GM12865 (cell line): ENCODE measurements at regions not wholly inside any gene's neighbourhood (a gene's known extent, or its start where the extent isn't known, plus 50 kb on each side); places are given as distances from the start of the nearest gene placed in this dataset.
"Not testable (repeated sequence)": the region's sequence is repeated elsewhere in the genome, so short reads cannot be mapped to it uniquely, and the experiment has no call there.

Experiments used
- DNase-seq: peaks from one replicate; pipeline ENCODE4 v3.0.0; 2010; ENCODE audit warnings: low read depth
- H3K4me3 ChIP-seq: 2 replicates; pipeline ENCODE4 v1.5.1; 2011; ENCODE audit warnings: mild to moderate bottlenecking, low read depth, low read length, control low read depth
- TF ChIP-seq, protein P1 (sequence below): IDR thresholded peaks from 2 replicates; pipeline ENCODE4 v1.5.1; 2011; ENCODE audit warnings: low read length, control low read depth, low read depth, inconsistent platforms; ENCODE audit not compliant: insufficient read depth; ENCODE audit errors: missing control alignments

DNA sequence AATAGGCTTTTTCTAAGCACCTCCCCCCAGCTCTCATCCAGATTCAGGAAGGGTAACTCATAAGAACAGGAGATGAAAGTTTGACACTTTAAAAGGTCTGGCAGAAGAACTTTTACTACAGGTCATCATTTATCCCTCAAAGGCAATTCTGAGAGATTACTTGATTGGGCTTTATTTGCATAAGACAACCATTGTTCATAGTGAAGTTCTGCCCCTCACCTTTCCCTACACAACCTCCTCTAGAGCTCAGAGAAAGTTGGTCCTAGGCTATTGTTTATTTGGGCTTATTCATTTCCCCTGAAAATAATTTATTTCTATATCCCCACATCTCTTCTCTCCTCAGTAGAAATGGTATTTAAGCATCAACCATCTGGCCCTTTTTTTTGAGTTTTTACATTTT lies 568.4 kb downstream of the ZNF608 start:
- DNase-seq = no peak
- TF ChIP-seq, protein P1, sequence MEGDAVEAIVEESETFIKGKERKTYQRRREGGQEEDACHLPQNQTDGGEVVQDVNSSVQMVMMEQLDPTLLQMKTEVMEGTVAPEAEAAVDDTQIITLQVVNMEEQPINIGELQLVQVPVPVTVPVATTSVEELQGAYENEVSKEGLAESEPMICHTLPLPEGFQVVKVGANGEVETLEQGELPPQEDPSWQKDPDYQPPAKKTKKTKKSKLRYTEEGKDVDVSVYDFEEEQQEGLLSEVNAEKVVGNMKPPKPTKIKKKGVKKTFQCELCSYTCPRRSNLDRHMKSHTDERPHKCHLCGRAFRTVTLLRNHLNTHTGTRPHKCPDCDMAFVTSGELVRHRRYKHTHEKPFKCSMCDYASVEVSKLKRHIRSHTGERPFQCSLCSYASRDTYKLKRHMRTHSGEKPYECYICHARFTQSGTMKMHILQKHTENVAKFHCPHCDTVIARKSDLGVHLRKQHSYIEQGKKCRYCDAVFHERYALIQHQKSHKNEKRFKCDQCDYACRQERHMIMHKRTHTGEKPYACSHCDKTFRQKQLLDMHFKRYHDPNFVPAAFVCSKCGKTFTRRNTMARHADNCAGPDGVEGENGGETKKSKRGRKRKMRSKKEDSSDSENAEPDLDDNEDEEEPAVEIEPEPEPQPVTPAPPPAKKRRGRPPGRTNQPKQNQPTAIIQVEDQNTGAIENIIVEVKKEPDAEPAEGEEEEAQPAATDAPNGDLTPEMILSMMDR = no peak
- no peak overlapping the region for H3K4me3 ChIP-seq

DNA sequence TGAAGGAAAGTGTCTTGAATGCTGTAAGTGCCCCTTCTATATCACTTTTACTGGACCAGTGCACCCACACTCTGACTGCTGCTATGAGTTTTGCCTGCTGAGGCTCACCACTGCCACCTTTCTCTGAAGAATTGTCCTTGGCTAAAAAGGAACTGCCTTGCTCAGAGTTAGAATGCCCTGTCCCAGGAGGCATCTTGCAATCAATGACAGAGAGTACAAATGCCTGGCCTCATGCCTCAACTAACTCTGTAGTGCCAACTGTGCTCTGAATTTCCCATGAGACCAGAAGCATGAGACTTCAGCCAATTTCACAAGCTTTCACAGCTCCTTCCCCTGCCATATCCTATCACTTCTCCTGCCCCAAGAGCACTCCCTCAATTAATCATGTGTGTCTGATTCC lies 569.7 kb downstream of the ZNF608 start:
- TF ChIP-seq, protein P1 = no peak
- DNase-seq = no peak
- no peak overlapping the region for H3K4me3 ChIP-seq

DNA sequence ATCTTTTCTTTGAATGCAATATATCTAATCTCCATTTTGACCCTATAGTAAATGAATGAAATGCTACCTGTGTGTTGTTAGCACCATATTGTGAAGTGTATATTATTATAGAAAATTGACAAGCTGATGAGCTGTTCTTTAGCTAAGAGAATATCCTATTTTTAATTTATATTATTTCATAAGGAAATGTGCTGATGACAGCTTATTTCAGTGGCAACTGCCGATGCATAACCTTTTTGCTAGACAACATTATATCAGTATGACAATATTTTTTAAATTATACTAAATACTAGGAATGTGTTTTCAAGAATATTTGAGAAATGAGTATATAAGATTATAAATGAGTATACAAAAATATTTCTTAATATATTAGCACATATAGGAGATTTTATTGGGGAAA lies 573.1 kb downstream of the ZNF608 start:
- no peak for DNase-seq
- TF ChIP-seq, protein P1 = no peak
- no peak overlapping the region for H3K4me3 ChIP-seq

DNA sequence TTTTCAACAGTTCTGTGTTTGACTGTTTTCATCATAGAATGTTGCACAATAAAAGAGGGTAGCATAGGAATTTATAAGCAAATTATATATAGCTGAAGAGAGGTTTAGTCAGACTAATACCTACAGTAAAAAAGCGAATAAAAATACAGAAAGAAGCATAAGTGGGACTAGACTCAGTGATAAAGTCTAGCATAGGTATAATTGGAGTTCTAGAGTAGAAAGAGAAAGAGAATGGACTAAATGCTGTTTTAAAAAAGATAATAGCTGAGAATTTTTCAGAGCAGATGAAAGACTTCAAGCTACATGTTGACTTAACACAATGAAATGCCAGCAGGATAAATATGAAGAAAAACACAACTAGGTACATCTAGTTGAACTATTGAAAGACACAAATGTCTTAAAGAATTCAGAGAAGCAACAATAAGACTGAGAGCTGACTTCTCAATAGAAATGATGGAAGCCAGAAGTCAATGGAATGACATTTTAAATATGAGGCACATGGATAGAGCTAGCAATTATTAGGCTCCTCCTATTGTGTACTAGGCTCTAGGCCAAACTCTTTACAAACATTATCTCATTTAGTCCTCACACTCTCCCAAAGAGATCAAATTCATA lies 573.9 kb downstream of the ZNF608 start:
- TF ChIP-seq, protein P1 = no peak
- no peak overlapping the region for H3K4me3 ChIP-seq
- no peak for DNase-seq

DNA sequence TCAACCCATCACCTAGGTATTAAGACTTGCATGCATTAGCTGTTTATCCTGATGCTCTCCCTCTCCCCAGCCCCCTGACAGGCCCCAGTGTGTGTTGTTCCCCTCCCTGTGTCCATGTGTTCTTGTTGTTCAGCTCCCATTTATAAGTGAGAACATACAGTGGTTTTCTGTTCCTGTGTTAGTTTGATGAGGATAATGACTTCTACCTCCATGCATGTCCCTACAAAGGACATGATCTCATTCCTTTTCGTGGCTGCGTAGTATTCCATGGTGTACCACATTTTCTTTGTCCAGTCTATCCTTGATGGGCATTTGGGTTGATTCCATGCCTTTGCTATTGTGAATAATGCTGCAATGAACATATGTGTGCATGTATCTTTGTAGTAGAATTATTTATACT lies 578.3 kb downstream of the ZNF608 start:
- DNase-seq, H3K4me3 ChIP-seq: not testable (repeated sequence)

DNA sequence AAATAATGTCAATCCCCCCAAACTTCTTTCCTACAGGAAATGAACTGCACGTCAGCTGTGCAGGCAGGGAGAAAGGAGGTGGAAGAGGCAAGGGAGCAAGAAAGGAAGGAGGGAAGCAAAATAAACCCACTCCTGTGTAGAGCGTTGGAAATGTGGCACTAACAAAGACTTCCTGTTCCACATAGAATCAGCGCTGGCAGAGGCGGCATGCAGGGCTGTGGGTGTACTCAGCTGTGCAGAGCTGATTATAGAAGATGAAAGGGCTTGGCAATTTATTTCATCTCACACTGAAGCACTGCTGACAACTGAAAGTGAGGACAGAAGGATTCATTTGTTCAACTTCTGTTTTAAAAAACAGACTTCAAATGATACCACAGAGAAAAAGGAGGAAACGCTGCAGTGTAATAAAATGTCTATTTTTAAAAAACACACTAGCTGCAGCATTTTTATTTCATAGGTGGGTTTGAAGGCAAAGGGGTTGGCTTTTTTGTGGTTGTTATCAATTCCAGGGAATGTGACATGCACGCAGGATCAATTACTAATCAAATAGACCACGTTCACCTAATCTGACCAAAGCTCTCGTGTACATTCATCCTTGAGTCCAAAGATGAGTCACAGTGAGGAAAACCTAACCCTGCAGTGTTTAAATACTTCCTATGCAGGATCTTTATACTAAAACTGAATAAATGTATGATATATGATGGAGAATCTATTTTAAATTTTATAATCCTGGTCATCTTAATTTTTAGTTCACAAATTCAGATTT lies 583.5 kb downstream of the ZNF608 start:
- peak; percentile 9 for DNase-seq
- no peak overlapping the region for H3K4me3 ChIP-seq

DNA sequence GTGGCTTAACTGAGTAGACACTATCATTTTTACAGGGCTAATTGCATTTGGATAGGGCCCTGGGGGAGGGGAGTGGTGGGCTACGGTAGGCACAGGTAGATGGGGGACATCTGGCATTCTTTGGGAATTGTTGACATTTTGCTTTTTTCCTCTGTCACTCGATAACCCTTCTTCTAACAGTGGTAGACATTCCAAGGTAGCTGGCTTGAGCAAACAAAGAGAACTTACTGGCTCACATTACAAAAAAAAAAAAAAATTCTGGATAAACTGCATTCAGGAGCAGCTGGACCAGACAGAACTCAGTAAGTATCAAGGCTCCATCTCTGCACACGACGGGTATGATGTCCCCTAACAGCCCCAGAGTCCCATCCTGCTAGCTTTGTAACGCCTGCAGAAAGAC lies 585.2 kb downstream of the ZNF608 start:
- no peak for DNase-seq
- no peak overlapping the region for H3K4me3 ChIP-seq
- TF ChIP-seq, protein P1 = no peak

More for the DNA sequence above, 583.5 kb downstream of the ZNF608 start:
- TF ChIP-seq, protein P1 = no peak
